ENCODE measurements at regions not wholly inside any gene's neighbourhood (a gene's known extent, or its start where the extent isn't known, plus 50 kb on each side); places are given as distances from the start of the nearest gene placed in this dataset.

DNA sequence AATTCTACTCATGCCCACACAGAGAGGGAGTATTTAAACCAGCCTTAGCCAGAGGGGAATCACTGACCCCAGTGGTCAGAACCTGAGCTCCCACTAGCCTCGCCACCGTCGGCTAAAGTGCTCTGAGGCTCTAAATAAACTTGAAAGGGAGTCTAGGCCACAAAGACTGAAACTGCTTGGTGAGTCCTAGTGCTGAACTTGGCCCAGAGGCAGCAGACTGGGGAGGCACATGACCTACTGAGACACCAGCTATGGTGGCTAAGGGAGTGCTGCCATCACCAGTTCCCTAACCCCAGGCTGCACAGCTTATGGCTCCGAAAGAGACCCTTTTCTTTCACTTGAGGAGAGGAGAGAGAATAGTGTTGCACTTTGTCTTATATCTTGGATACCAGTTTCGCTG lies 1542.8 kb downstream of the KCNT2 start:
- no peaks in the 10 kb centered on the region for H3K36me3 Mint-ChIP-seq
- H3K27ac Mint-ChIP-seq, result no peak overlapping the region
- H3K27me3 Mint-ChIP-seq, result no peaks in the 10 kb centered on the region
- H3K9me3 Mint-ChIP-seq, result peaks cover 0 to 4% (median 0%) of the 10 kb centered on the region in 3 donors
- H3K4me1 Mint-ChIP-seq, result no peaks in the 10 kb centered on the region
- no peak overlapping the region for H3K4me3 Mint-ChIP-seq

GRCh38 chr1:195064358-195064757 lies 1543.9 kb downstream of the KCNT2 start:
- Mint-ChIP-seq H3K4me3 (no peak overlapping the region), H3K4me1 (no peaks in the 10 kb centered on the region), H3K27ac (no peak overlapping the region), H3K9me3 (peaks cover 0 to 4% (median 0%) of the 10 kb centered on the region in 3 donors), H3K27me3 (no peaks in the 10 kb centered on the region), H3K36me3 (no peaks in the 10 kb centered on the region)

- Mint-ChIP-seq H3K36me3 (no peaks in the 10 kb centered on the region), H3K9me3 (peaks cover 2 to 5% (median 4%) of the 10 kb centered on the region in 3 donors), H3K27me3 (no peaks in the 10 kb centered on the region), H3K27ac (no peak overlapping the region), H3K4me1 (no peaks in the 10 kb centered on the region), H3K4me3 (no peak overlapping the region)
Measured at GRCh38 chr1:195054217-195054687, 1554.0 kb downstream of the KCNT2 start.

DNA sequence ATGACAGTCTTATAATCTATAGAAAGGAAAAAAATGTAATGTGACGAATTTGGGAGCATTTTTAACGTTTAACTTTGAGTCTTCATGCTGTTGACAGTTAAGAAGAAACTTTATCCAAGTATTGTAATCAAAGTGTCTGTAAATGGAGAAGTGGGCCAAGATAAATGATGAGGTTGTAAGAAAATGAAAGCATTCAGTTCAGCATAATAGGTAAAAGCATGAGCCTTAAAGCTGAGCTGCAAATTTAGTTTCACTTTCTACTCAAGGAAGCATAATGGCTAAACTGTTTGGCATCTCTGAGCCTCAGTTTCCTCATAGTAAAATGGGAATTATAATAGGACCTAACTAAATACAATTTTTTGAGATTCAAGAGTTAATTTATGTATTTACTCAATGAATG lies 1554.8 kb downstream of the KCNT2 start:
- Mint-ChIP-seq H3K36me3 (no peaks in the 10 kb centered on the region), H3K27ac (no peak overlapping the region), H3K4me3 (no peak overlapping the region), H3K9me3 (peaks cover 2 to 5% (median 4%) of the 10 kb centered on the region in 3 donors), H3K27me3 (no peaks in the 10 kb centered on the region), H3K4me1 (no peaks in the 10 kb centered on the region)

GRCh38 chr1:195047772-195048171 lies 1560.5 kb downstream of the KCNT2 start:
- Mint-ChIP-seq H3K27me3 (no peaks in the 10 kb centered on the region), H3K9me3 (peaks cover 2 to 5% (median 4%) of the 10 kb centered on the region in 3 donors), H3K4me3 (no peak overlapping the region), H3K4me1 (no peaks in the 10 kb centered on the region), H3K27ac (no peak overlapping the region), H3K36me3 (no peaks in the 10 kb centered on the region)

- Mint-ChIP-seq H3K4me3 (no peak overlapping the region), H3K27ac (no peak overlapping the region), H3K4me1 (no peaks in the 10 kb centered on the region), H3K27me3 (no peaks in the 10 kb centered on the region), H3K9me3 (peaks cover 0 to 2% (median 0%) of the 10 kb centered on the region in 3 donors), H3K36me3 (no peaks in the 10 kb centered on the region)
Measured at GRCh38 chr1:195045072-195045471, 1563.2 kb downstream of the KCNT2 start.

- no peaks in the 10 kb centered on the region for H3K4me1 Mint-ChIP-seq
- H3K27me3 Mint-ChIP-seq, result no peaks in the 10 kb centered on the region
- no peak overlapping the region for H3K27ac Mint-ChIP-seq
- no peak overlapping the region for H3K4me3 Mint-ChIP-seq
- no peaks in the 10 kb centered on the region for H3K36me3 Mint-ChIP-seq
- H3K9me3 Mint-ChIP-seq, result peaks cover 6 to 9% (median 8%) of the 10 kb centered on the region in 3 donors
Measured at GRCh38 chr1:195030793-195031192, 1577.4 kb downstream of the KCNT2 start.

GRCh38 chr1:195026792-195027191 lies 1581.4 kb downstream of the KCNT2 start:
- no peaks in the 10 kb centered on the region for H3K4me1 Mint-ChIP-seq
- H3K9me3 Mint-ChIP-seq, result peaks cover 2 to 4% (median 2%) of the 10 kb centered on the region in 3 donors
- H3K27me3 Mint-ChIP-seq, result no peaks in the 10 kb centered on the region
- no peak overlapping the region for H3K27ac Mint-ChIP-seq
- no peak overlapping the region for H3K4me3 Mint-ChIP-seq
- H3K36me3 Mint-ChIP-seq, result no peaks in the 10 kb centered on the region

DNA sequence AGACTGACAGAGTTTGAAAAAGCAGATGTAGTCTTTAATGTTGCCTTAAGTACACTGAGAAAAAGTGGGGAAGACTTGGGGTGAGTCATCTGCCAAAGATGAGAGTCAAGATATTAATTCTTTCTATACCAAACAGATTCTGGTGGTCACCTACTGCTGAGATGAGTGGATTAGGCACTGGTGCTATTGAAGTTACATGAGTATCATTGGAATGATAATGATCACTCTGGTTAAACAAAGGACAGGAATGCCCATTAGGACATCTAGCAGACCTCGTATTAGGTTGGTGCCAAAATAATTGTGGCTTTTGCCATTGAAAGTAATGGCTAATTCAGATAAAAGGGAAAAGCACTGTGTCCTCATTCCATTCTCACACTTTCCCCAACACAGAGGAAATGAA lies 1588.9 kb downstream of the KCNT2 start:
- no peak overlapping the region for H3K27ac Mint-ChIP-seq
- H3K4me1 Mint-ChIP-seq, result no peaks in the 10 kb centered on the region

DNA sequence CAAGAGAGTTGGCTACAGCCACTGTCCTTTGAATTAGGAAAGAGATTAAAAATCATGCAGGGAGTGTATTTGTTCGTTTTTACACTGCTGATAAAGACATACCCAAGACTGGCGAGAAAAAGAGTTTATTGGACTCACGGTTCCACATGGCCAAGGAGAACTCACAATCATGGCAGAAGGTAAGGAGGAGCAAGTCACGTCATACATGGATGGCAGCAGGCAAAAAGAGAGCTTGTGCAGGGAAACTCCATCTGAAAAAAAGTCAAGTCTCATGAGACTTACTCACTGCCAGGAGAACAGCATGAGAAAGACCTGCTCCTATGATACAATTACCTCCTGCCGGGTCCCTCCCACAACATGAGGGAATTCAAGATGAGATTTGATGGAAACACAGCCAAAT lies 1595.2 kb downstream of the KCNT2 start:
- Mint-ChIP-seq H3K27me3 (no peaks in the 10 kb centered on the region), H3K27ac (no peak overlapping the region), H3K4me3 (no peak overlapping the region), H3K36me3 (peaks cover 3% of the 10 kb centered on the region), H3K9me3 (peaks cover 5 to 23% (median 12%) of the 10 kb centered on the region in 3 donors), H3K4me1 (no peaks in the 10 kb centered on the region)

More for the DNA sequence above, 1588.9 kb downstream of the KCNT2 start:
- Mint-ChIP-seq H3K9me3 (peaks cover 7 to 11% (median 10%) of the 10 kb centered on the region in 3 donors), H3K4me3 (no peak overlapping the region), H3K27me3 (no peaks in the 10 kb centered on the region), H3K36me3 (peaks cover 3% of the 10 kb centered on the region)

DNA sequence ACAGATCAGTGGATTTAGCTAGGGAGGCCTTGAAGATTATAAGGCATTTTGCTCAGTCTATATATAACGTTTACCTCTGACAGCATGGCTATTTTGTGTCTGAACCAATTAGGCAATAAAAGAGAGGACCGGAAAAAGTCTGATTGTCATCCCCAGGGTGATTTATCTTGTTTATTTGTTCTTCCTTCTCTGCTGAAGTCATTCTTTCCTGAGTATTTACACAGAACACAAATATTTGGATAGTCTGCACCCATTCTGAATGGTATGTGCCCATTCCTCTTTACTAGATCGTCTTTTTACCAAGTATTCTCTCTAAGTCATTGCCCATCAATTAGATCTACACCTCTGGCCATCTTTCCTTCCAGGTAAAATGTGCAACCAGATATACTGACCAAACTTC lies 1602.9 kb downstream of the KCNT2 start:
- no peak overlapping the region for H3K4me3 Mint-ChIP-seq
- H3K4me1 Mint-ChIP-seq, result no peaks in the 10 kb centered on the region
- no peak overlapping the region for H3K27ac Mint-ChIP-seq
- H3K9me3 Mint-ChIP-seq, result peaks cover 0 to 3% (median 2%) of the 10 kb centered on the region in 3 donors
- H3K36me3 Mint-ChIP-seq, result no peaks in the 10 kb centered on the region
- no peaks in the 10 kb centered on the region for H3K27me3 Mint-ChIP-seq

- H3K36me3 Mint-ChIP-seq, result no peaks in the 10 kb centered on the region
- peaks cover 0 to 2% (median 0%) of the 10 kb centered on the region in 3 donors for H3K9me3 Mint-ChIP-seq
- no peak overlapping the region for H3K4me3 Mint-ChIP-seq
- no peaks in the 10 kb centered on the region for H3K27me3 Mint-ChIP-seq
- no peaks in the 10 kb centered on the region for H3K4me1 Mint-ChIP-seq
- no peak overlapping the region for H3K27ac Mint-ChIP-seq
Measured at GRCh38 chr1:194990483-194990882, 1617.8 kb downstream of the KCNT2 start.

DNA sequence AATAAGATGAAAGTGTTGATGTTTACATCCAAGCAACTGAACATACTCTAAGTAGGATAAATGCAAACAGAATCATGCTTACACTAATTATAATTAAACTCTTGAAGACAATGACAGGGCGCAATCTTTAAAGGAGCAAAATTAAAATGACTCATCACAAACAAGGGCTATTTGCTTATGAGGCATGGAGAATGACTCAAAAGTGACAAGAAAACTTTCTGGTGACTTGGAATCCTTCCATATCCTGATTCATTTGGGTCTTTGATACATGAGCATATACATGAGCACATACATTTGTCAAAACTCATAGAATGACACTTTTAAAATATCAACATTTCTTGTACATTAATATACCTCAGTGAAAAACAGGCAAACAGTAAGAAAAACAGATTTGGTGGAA lies 1632.3 kb downstream of the KCNT2 start:
- H3K4me3 Mint-ChIP-seq, result no peak overlapping the region
- H3K27me3 Mint-ChIP-seq, result no peaks in the 10 kb centered on the region
- no peaks in the 10 kb centered on the region for H3K36me3 Mint-ChIP-seq
- H3K9me3 Mint-ChIP-seq, result peaks cover 1 to 6% (median 2%) of the 10 kb centered on the region in 3 donors
- H3K27ac Mint-ChIP-seq, result no peak overlapping the region
- H3K4me1 Mint-ChIP-seq, result no peaks in the 10 kb centered on the region

DNA sequence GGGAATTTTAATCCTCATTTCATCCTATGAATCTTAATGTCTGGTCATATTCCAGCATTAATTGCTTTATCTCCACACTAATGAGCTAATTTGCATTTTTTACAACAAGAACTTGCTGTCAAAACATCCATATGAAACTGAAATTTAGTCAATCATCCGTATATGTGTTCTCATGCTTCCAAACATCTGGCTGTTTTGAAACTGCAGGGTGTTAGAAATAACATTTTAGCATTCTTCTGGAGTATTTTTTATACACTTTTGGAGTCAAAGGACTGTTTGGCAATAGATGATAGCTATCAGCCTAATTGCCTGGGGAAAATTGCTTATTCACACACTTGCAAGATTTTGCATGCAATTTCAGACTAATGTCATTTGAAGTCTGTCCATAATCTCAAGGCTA lies 1639.3 kb downstream of the KCNT2 start:
- Mint-ChIP-seq H3K27me3 (no peaks in the 10 kb centered on the region), H3K9me3 (peaks cover 3 to 6% (median 4%) of the 10 kb centered on the region in 3 donors), H3K27ac (no peak overlapping the region), H3K4me1 (no peaks in the 10 kb centered on the region), H3K36me3 (no peaks in the 10 kb centered on the region), H3K4me3 (no peak overlapping the region)

- Mint-ChIP-seq H3K4me1 (peaks cover 0 to 1% (median 0%) of the 10 kb centered on the region in 3 donors), H3K9me3 (no peaks in the 10 kb centered on the region), H3K4me3 (no peak overlapping the region), H3K36me3 (no peaks in the 10 kb centered on the region), H3K27ac (no peak overlapping the region), H3K27me3 (no peaks in the 10 kb centered on the region)
Measured at GRCh38 chr1:194959795-194960194, 1648.4 kb downstream of the KCNT2 start.

DNA sequence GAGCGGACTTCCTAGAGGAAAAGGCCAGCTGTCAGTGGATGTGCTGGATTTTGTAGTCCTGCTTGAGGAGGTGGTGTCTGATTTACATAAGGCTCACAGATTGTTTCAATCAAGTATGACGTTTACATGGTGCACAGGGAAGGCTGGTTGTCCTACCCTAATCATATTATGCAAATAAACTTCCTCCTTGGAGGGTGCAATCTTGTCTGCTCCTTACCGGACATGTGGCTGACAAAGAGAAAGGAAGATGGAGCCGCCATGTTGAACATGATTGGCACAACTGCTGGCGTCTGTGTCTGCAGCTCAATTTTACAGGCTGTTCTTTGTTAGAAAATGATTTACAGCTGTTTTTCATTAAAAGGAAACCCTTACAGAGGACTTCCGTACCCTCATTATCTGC lies 1656.1 kb downstream of the KCNT2 start:
- H3K9me3 Mint-ChIP-seq, result peaks cover 2 to 4% (median 2%) of the 10 kb centered on the region in 3 donors
- peak overlapping the region in 1 of 3 donors; percentile 50 for H3K27ac Mint-ChIP-seq
- no peaks in the 10 kb centered on the region for H3K27me3 Mint-ChIP-seq
- no peaks in the 10 kb centered on the region for H3K36me3 Mint-ChIP-seq
- H3K4me3 Mint-ChIP-seq, result no peak overlapping the region
- H3K4me1 Mint-ChIP-seq, result no peaks in the 10 kb centered on the region
